SK-N-MC (cell line): ENCODE measurements at regions not wholly inside any gene's neighbourhood (a gene's known extent, or its start where the extent isn't known, plus 50 kb on each side); places are given as distances from the start of the nearest gene placed in this dataset.

Source experiments
- EZH2 ChIP-seq: fragments of 200-600 bp; sonication (generic); IDR thresholded peaks from one replicate; pipeline ENCODE4 v1.6.1; 2017; ENCODE audit warnings: antibody characterized with exemption
- POLR2AphosphoS5 ChIP-seq: IDR thresholded peaks from 2 replicates; pipeline ENCODE4 v1.6.1; 2012; ENCODE audit warnings: mild to moderate bottlenecking, low read depth, low read length, borderline replicate concordance

GRCh38 chr2:35496022-35496421 lies 859.6 kb upstream of the CRIM1 start:
- TF ChIP-seq POLR2AphosphoS5 (no peak), EZH2 (no peak)
